ENCODE measurements at regions not wholly inside any gene's neighbourhood (a gene's known extent, or its start where the extent isn't known, plus 50 kb on each side); places are given as distances from the start of the nearest gene placed in this dataset.

DNA sequence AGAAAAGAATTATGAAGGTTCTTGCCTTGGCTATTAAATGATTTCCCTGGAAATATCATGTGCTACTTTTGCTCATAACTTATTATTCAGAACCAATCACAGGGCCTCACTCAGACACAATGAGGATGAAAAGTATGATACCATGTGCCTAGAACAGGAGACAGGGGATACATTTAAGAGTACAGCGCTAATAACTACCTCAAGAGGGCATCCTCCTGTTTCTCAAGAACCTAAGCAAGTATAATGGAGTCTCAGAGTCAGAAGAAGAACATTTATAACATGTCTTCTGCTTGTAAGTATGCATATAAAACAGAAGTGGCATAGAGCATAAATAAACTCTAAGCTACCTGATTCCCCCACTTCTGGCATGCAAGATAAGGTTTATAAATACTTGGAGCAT is 125.4 kb upstream of the MME start:
- no peak for TF ChIP-seq NFIC (IDR thresholded peaks at IDR 0.05)
- no peak for TF ChIP-seq CREB1 (IDR thresholded peaks at IDR 0.05; ENCODE audit: low read depth)
